DOHH2 (cell line): ENCODE measurements at regions not wholly inside any gene's neighbourhood (a gene's known extent, or its start where the extent isn't known, plus 50 kb on each side); places are given as distances from the start of the nearest gene placed in this dataset.

Source experiments
- EZH2phosphoT487 ChIP-seq: fragments of 200-600 bp; sonication (generic); IDR thresholded peaks from 2 replicates; pipeline ENCODE4 v1.6.1; 2017; ENCODE audit warnings: borderline replicate concordance, mild to moderate bottlenecking, antibody characterized with exemption, low read length, moderate library complexity, mixed read lengths
- TF ChIP-seq, protein P1 (sequence below): fragments of 200-600 bp; sonication (generic); IDR thresholded peaks from one replicate; pipeline ENCODE4 v1.5.1; 2014; ENCODE audit warnings: antibody characterized with exemption, mild to moderate bottlenecking, low read depth, low read length; ENCODE audit not compliant: poor library complexity, severe bottlenecking

DNA sequence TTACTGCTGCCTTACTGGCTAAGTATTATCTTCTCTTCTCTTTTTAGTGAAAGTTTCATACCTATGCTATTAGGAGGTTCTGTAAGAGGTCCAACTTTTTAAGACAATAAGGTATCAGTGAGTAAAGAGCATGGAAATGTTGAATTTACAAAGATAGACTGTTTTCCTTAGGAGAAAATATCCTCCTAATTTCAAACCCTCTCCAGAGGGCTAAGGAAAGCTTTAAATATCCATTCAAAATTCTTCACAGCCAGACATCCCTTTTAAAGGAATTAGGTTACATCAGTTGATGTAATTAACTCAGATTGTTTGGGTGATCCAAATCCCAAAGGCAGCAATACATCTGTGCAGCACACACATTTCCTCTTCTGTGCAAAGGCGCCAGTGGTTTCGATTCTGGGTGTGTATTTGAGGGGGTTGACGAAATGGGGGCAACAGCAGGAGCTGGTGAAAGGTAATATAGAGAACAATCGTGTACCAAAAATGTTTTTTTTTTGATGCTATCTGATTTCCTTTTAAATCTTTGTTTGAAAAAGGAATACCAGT, 273.8 kb upstream of the RPS23 start:
- TF ChIP-seq, protein P1, sequence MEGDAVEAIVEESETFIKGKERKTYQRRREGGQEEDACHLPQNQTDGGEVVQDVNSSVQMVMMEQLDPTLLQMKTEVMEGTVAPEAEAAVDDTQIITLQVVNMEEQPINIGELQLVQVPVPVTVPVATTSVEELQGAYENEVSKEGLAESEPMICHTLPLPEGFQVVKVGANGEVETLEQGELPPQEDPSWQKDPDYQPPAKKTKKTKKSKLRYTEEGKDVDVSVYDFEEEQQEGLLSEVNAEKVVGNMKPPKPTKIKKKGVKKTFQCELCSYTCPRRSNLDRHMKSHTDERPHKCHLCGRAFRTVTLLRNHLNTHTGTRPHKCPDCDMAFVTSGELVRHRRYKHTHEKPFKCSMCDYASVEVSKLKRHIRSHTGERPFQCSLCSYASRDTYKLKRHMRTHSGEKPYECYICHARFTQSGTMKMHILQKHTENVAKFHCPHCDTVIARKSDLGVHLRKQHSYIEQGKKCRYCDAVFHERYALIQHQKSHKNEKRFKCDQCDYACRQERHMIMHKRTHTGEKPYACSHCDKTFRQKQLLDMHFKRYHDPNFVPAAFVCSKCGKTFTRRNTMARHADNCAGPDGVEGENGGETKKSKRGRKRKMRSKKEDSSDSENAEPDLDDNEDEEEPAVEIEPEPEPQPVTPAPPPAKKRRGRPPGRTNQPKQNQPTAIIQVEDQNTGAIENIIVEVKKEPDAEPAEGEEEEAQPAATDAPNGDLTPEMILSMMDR: no peak
- no peak for TF ChIP-seq EZH2phosphoT487
